Tibial nerve (tissue), 4 donors: ENCODE measurements at regions not wholly inside any gene's neighbourhood (a gene's known extent, or its start where the extent isn't known, plus 50 kb on each side); places are given as distances from the start of the nearest gene placed in this dataset.

ENCODE experiments used
- CTCF ChIP-seq, 5 experiments: fragments of 200-600 bp in 3 of 5; fragments of 450-650 bp in 2 of 5; sonication (generic) in 3 of 5; IDR thresholded peaks; one replicate each; pipeline ENCODE4 v1.5.1; 2016 to 2019; ENCODE audit warnings: antibody characterized with exemption in 5 of 5, mild to moderate bottlenecking in 3 of 5, moderate library complexity in 2 of 5
- EP300 ChIP-seq, 2 donors: sonication (generic); formaldehyde crosslinking; IDR thresholded peaks; one replicate each; pipeline ENCODE4 v1.6.1; 2017; ENCODE audit warnings: antibody characterized with exemption in 2 of 2, mild to moderate bottlenecking in 1 of 2
- POLR2A ChIP-seq, 2 donors: fragments of 450-650 bp; IDR thresholded peaks; one replicate each; pipeline ENCODE4 v1.6.1; 2017; ENCODE audit warnings: antibody characterized with exemption in 2 of 2, mild to moderate bottlenecking in 2 of 2, moderate library complexity in 2 of 2

- TF ChIP-seq POLR2A (IDR thresholded peaks at IDR 0.05) (no peak), CTCF (IDR thresholded peaks at IDR 0.05) (no peak), EP300 (IDR thresholded peaks at IDR 0.05) (no peak)
Observed at GRCh38 chr7:13032084-13032483, 344.7 kb downstream of the ARL4A start.
